ENCODE measurements at regions not wholly inside any gene's neighbourhood (a gene's known extent, or its start where the extent isn't known, plus 50 kb on each side); places are given as distances from the start of the nearest gene placed in this dataset.
A peak's percentile ranks its signal among the peaks of the same experiment; 100 is the strongest.

DNA sequence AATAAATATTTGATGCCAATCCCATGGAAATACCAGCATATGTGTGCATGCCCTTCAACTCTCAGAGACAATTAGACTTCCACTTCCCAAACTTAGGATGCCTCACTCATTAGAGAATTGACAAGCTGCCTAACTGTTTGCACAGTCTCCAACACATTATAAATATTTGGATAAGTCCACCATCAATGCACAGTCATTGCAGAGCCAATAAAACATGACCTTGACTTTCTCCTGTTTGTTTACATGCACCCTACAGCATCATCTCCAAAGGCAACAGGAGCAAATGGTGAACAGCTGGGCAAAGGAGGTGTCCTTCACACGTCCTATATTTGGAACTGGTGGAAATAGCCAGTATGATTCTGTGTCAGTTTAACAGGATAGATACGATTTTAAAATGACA, 804.4 kb upstream of the RBFOX1 start:
- 7% methylated on average over 2 of the region's 2 CpGs for WGBS (ENCODE audit: low lambda C conversion rate)
- Histone ChIP-seq H3K4me3 (replicated peaks in 1 of 3; ENCODE audit: insufficient read depth in 1 of 3, low read depth in 2 of 3, low read length in 3 of 3) (no peak overlapping the region), H2AFZ (ENCODE audit: low read length) (no peak overlapping the region), H3K27ac (ENCODE audit: extremely low read length, insufficient read depth, low read length) (no peak overlapping the region), H3K9me3 (ENCODE audit: low read length) (peaks cover 9% of the 10 kb centered on the region; the same call in 1 of the 2 replicates), H3K27me3 (ENCODE audit: control insufficient read depth in 1 of 2, insufficient read depth in 2 of 2, low read length in 2 of 2) (no peaks in the 10 kb centered on the region; a peak in 1 of 5 replicates), H3K79me2 (ENCODE audit: insufficient read depth, low read length) (no peaks in the 10 kb centered on the region), H3K36me3 (replicated peaks in 1 of 2; ENCODE audit: control insufficient read depth in 1 of 2, insufficient read depth in 2 of 2, low read length in 2 of 2) (no peaks in the 10 kb centered on the region), H3K4me1 (ENCODE audit: insufficient read depth, low read length) (no peaks in the 10 kb centered on the region), H4K20me1 (ENCODE audit: insufficient read depth, low read length) (no peaks in the 10 kb centered on the region), H3K9ac (ENCODE audit: insufficient read depth, low read depth, low read length) (no peak overlapping the region), H3K4me2 (ENCODE audit: low read depth, low read length) (no peak overlapping the region)
- FAIRE-seq = no peak
- DNase-seq (ENCODE audit: low spot score) = peak; percentile 4
- in situ Hi-C loops (cut with HindIII; ENCODE audit: extremely low pct_ligation_motif_present, low pct_unique_long_range_greater_than_20kb) (no loop called here), intact Hi-C loops (cut with micrococcal nuclease; ENCODE audit: unreplicated experiment) (no loop called here)
- TF ChIP-seq ELF3 (CRISPR knock-in tag; IDR thresholded peaks at IDR 0.05) (no peak), RARA (CRISPR knock-in tag; IDR thresholded peaks at IDR 0.05) (peak; percentile 61; the same call in 1 of the 2 replicates), MED1 (CRISPR knock-in tag; IDR thresholded peaks at IDR 0.05) (no peak), ZKSCAN8 (CRISPR knock-in tag; IDR thresholded peaks at IDR 0.05; ENCODE audit: borderline replicate concordance) (no peak), TBX3 (IDR thresholded peaks at IDR 0.05; ENCODE audit: borderline replicate concordance) (peak; percentile 45; the same call in 1 of the 2 replicates), HHEX (CRISPR knock-in tag; IDR thresholded peaks at IDR 0.05) (peak; percentile 81), SIN3A (IDR thresholded peaks at IDR 0.05; ENCODE audit: borderline replicate concordance, low read depth, low read length) (no peak), FOXA3 (CRISPR knock-in tag; IDR thresholded peaks at IDR 0.05) (peak; percentile 50; the same call in 1 of the 2 replicates), TBL1XR1 (IDR thresholded peaks at IDR 0.05; ENCODE audit: borderline replicate concordance, low read length, partially characterized antibody) (peak; percentile 40), FOXP1 (IDR thresholded peaks at IDR 0.05) (no peak), FOXP1 (CRISPR knock-in tag; IDR thresholded peaks at IDR 0.05) (peak; percentile 60), IKZF4 (CRISPR knock-in tag; IDR thresholded peaks at IDR 0.05; ENCODE audit: borderline replicate concordance, low read depth, not compliant biosample characterization) (no peak), ZNF841 (CRISPR knock-in tag; IDR thresholded peaks at IDR 0.05; ENCODE audit: borderline replicate concordance) (no peak), AKAP8 (CRISPR knock-in tag; IDR thresholded peaks at IDR 0.05) (no peak), ZNF20 (CRISPR knock-in tag; IDR thresholded peaks at IDR 0.05) (no peak)
- TF ChIP-seq, protein P1, sequence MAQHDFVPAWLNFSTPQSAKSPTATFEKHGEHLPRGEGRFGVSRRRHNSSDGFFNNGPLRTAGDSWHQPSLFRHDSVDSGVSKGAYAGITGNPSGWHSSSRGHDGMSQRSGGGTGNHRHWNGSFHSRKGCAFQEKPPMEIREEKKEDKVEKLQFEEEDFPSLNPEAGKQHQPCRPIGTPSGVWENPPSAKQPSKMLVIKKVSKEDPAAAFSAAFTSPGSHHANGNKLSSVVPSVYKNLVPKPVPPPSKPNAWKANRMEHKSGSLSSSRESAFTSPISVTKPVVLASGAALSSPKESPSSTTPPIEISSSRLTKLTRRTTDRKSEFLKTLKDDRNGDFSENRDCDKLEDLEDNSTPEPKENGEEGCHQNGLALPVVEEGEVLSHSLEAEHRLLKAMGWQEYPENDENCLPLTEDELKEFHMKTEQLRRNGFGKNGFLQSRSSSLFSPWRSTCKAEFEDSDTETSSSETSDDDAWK (CRISPR knock-in tag; IDR thresholded peaks at IDR 0.05) = no peak
- TF ChIP-seq, protein P2, sequence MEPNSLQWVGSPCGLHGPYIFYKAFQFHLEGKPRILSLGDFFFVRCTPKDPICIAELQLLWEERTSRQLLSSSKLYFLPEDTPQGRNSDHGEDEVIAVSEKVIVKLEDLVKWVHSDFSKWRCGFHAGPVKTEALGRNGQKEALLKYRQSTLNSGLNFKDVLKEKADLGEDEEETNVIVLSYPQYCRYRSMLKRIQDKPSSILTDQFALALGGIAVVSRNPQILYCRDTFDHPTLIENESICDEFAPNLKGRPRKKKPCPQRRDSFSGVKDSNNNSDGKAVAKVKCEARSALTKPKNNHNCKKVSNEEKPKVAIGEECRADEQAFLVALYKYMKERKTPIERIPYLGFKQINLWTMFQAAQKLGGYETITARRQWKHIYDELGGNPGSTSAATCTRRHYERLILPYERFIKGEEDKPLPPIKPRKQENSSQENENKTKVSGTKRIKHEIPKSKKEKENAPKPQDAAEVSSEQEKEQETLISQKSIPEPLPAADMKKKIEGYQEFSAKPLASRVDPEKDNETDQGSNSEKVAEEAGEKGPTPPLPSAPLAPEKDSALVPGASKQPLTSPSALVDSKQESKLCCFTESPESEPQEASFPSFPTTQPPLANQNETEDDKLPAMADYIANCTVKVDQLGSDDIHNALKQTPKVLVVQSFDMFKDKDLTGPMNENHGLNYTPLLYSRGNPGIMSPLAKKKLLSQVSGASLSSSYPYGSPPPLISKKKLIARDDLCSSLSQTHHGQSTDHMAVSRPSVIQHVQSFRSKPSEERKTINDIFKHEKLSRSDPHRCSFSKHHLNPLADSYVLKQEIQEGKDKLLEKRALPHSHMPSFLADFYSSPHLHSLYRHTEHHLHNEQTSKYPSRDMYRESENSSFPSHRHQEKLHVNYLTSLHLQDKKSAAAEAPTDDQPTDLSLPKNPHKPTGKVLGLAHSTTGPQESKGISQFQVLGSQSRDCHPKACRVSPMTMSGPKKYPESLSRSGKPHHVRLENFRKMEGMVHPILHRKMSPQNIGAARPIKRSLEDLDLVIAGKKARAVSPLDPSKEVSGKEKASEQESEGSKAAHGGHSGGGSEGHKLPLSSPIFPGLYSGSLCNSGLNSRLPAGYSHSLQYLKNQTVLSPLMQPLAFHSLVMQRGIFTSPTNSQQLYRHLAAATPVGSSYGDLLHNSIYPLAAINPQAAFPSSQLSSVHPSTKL (CRISPR knock-in tag; IDR thresholded peaks at IDR 0.05) = peak; percentile 26; the same call in 1 of the 2 replicates
- TF ChIP-seq, protein P3, sequence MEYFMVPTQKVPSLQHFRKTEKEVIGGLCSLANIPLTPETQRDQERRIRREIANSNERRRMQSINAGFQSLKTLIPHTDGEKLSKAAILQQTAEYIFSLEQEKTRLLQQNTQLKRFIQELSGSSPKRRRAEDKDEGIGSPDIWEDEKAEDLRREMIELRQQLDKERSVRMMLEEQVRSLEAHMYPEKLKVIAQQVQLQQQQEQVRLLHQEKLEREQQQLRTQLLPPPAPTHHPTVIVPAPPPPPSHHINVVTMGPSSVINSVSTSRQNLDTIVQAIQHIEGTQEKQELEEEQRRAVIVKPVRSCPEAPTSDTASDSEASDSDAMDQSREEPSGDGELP (IDR thresholded peaks at IDR 0.05; ENCODE audit: borderline replicate concordance, low read depth) = 0 out of 2 replicates have a peak, but pooled peaks have one; percentile 24
- no peak for ATAC-seq
- no TSS peak for BruUV-seq (replicated peaks)
- ChIA-PET POLR2A (no interaction called here), CTCF (ENCODE audit: low intra/inter-chr PET ratio, low total read pairs) (no interaction called here)

Data from HepG2 (cell line).